HCT116 (cell line): ENCODE measurements at regions not wholly inside any gene's neighbourhood (a gene's known extent, or its start where the extent isn't known, plus 50 kb on each side); places are given as distances from the start of the nearest gene placed in this dataset.

Experiments
- ATAC-seq: fragments of 200-7000 bp; cut with Tn5 transposase; 2 replicates; pipeline ENCODE4 v1.9.1; 2020; ENCODE audit warnings: mild to moderate bottlenecking, moderate library complexity
- BruUV-seq: library from RNA; stranded (reverse); fragments of 400-500 nt; replicated peaks from 2 replicates; lab custom pipeline; 2021; lab: Mats Ljungman, UMichigan
- CTCF ChIA-PET: fragments of 300-600 bp; sonication (Branson Sonifier 250); formaldehyde crosslinking; loops from one replicate; lab custom pipeline; 2021; ENCODE audit warnings: antibody characterized with exemption; lab: Charles Lee
- POLR2A ChIA-PET: fragments of 300-600, 350-600 bp; sonication (Branson Sonifier 250); formaldehyde crosslinking; loops from one replicate; lab custom pipeline; 2021; ENCODE audit warnings: antibody characterized with exemption; lab: Charles Lee
- RAD21 ChIA-PET, 2 experiments: fragments of 300-600 bp; sonication (Branson Sonifier 250); formaldehyde crosslinking; loops; one replicate each; lab custom pipeline; 2023; ENCODE audit warnings: low total read pairs in 2 of 2; ENCODE audit not compliant: uncharacterized antibody in 2 of 2, unreplicated experiment in 2 of 2, low non-redundant PET in 1 of 2; lab: Charles Lee
- DNase-seq: peaks from one replicate; pipeline ENCODE4 v3.0.0-alpha.2; 2010; ENCODE audit warnings: low read depth, low spot score
- H2AFZ ChIP-seq: fragments of 200-600 bp; shearing (Covaris generic), sonication (generic); 2 replicates; pipeline ENCODE4 v1.6.1; 2017; ENCODE audit warnings: low read depth, mixed run types, mixed read lengths, antibody characterized with exemption, low read length; ENCODE audit not compliant: poor library complexity, severe bottlenecking
- H3K27ac ChIP-seq: 2 replicates; pipeline ENCODE4 v1.5.1; 2012; ENCODE audit warnings: low read depth, low read length
- H3K27me3 ChIP-seq: fragments of 200-600 bp; sonication (generic); 2 replicates; pipeline ENCODE4 v1.6.1; 2016; ENCODE audit warnings: mixed run types, low read length, mixed read lengths; ENCODE audit not compliant: insufficient read depth
- H3K36me3 ChIP-seq, 2 experiments: fragments of 200-500 bp in 1 of 2; fragments of 200-600 bp in 1 of 2; sonication (Bioruptor generic) in 1 of 2; sonication (generic) in 1 of 2; 2 replicates each; pipeline versions ENCODE4 v1.5.1 to v1.6.1; 2014 to 2016; ENCODE audit warnings: low read length in 2 of 2, inconsistent platforms in 1 of 2, mixed read lengths in 1 of 2, mixed run types in 1 of 2; ENCODE audit not compliant: insufficient read depth in 2 of 2, control insufficient read depth in 1 of 2
- H3K4me1 ChIP-seq, 2 experiments: fragments of 200-600 bp in 1 of 2; sonication (generic) in 1 of 2; 2 replicates each; pipeline versions ENCODE4 v1.5.1 to v1.6.1; 2012 to 2017; ENCODE audit warnings: low read length in 2 of 2, inconsistent platforms in 1 of 2, mild to moderate bottlenecking in 1 of 2, mixed read lengths in 1 of 2, mixed run types in 1 of 2, moderate library complexity in 1 of 2; ENCODE audit not compliant: insufficient read depth in 2 of 2, control insufficient read depth in 1 of 2
- H3K4me2 ChIP-seq: fragments of 200-600 bp; sonication (generic); 2 replicates; pipeline ENCODE4 v1.6.1; 2017; ENCODE audit warnings: mixed run types, low read length, mixed read lengths
- H3K4me3 ChIP-seq, 2 experiments: fragments of 200-600 bp in 1 of 2; sonication (generic) in 1 of 2; replicated peaks in 1 of 2; 2 replicates each; pipeline ENCODE4 v1.5.1; 2011 to 2016; ENCODE audit warnings: low read length in 2 of 2, control low read depth in 1 of 2, low read depth in 1 of 2, mild to moderate bottlenecking in 1 of 2, mixed read lengths in 1 of 2, mixed run types in 1 of 2
- H3K79me2 ChIP-seq: fragments of 200-600 bp; sonication (generic); 2 replicates; pipeline ENCODE4 v1.6.1; 2017; ENCODE audit warnings: mild to moderate bottlenecking, mixed run types, low read length, moderate library complexity, mixed read lengths; ENCODE audit not compliant: insufficient read depth
- H3K9ac ChIP-seq: fragments of 200-600 bp; sonication (generic); 2 replicates; pipeline ENCODE4 v1.6.1; 2016; ENCODE audit warnings: low read length, mixed read lengths
- H3K9me2 ChIP-seq: fragments of 200-600 bp; sonication (generic), shearing (Covaris generic); 2 replicates; pipeline ENCODE4 v1.6.1; 2017; ENCODE audit warnings: mixed run types, mild to moderate bottlenecking, moderate library complexity; ENCODE audit not compliant: insufficient read depth
- H3K9me3 ChIP-seq, 2 experiments: fragments of 200-500 bp in 1 of 2; fragments of 200-600 bp in 1 of 2; sonication (Bioruptor generic) in 1 of 2; sonication (generic) in 1 of 2; 2 replicates each; pipeline ENCODE4 v1.6.1; 2014 to 2017; ENCODE audit warnings: low read length in 2 of 2, mixed read lengths in 2 of 2, inconsistent platforms in 1 of 2, low read depth in 1 of 2, mild to moderate bottlenecking in 1 of 2, mixed run types in 1 of 2, moderate library complexity in 1 of 2; ENCODE audit not compliant: control insufficient read depth in 1 of 2, insufficient read depth in 1 of 2
- H4K20me1 ChIP-seq: fragments of 200-600 bp; sonication (generic), shearing (Covaris generic); 2 replicates; pipeline ENCODE4 v1.6.1; 2017; ENCODE audit warnings: mixed run types, mild to moderate bottlenecking, moderate library complexity; ENCODE audit not compliant: insufficient read depth
- ATF3 ChIP-seq: IDR thresholded peaks from 2 replicates; pipeline ENCODE4 v1.6.1; 2012
- CEBPB ChIP-seq: IDR thresholded peaks from 2 replicates; pipeline ENCODE4 v1.6.1; 2012; ENCODE audit warnings: low read depth
- EGR1 ChIP-seq: IDR thresholded peaks from 2 replicates; pipeline ENCODE4 v1.6.1; 2012; ENCODE audit warnings: low read depth
- ELF1 ChIP-seq: IDR thresholded peaks from 2 replicates; pipeline ENCODE4 v1.6.1; 2012; ENCODE audit warnings: low read depth, borderline replicate concordance
- EZH2phosphoT487 ChIP-seq: fragments of 200-600 bp; IDR thresholded peaks from 2 replicates; pipeline ENCODE4 v1.6.1; 2018; ENCODE audit warnings: antibody characterized with exemption, borderline replicate concordance
- JUND ChIP-seq: IDR thresholded peaks from 2 replicates; pipeline ENCODE4 v1.6.1; 2012
- MAX ChIP-seq: IDR thresholded peaks from 2 replicates; pipeline ENCODE4 v1.6.1; 2012
- YY1 ChIP-seq: IDR thresholded peaks from 2 replicates; pipeline ENCODE4 v1.6.1; 2011; ENCODE audit warnings: low read length, low read depth, moderate library complexity, mild to moderate bottlenecking; ENCODE audit not compliant: insufficient replicate concordance; ENCODE audit errors: extremely low read depth
- ZFX ChIP-seq: fragments of 450-650 bp; IDR thresholded peaks from 2 replicates; pipeline ENCODE4 v1.6.1; 2017
- intact Hi-C: fragments of 100-400 bp; cut with micrococcal nuclease; formaldehyde crosslinking; loops from 2 replicates; pipeline ENCODE4 v1.10.0; 2022
- TF ChIP-seq, protein P1 (sequence below): IDR thresholded peaks from 2 replicates; pipeline ENCODE4 v1.6.1; 2011; ENCODE audit warnings: mild to moderate bottlenecking, low read length, moderate library complexity; ENCODE audit not compliant: insufficient replicate concordance; ENCODE audit errors: extremely low read depth

GRCh38 chr11:23688411-23688810 is 808.4 kb upstream of the LUZP2 start:
- Histone ChIP-seq H3K36me3 (no peaks in the 10 kb centered on the region; a peak in 1 of 4 replicates), H3K79me2 (no peaks in the 10 kb centered on the region), H4K20me1 (no peaks in the 10 kb centered on the region), H2AFZ (no peak overlapping the region), H3K9ac (no peak overlapping the region), H3K9me3 (peaks cover 15 to 23% of the 10 kb centered on the region in 2 experiments; a peak in 2 of 4 replicates), H3K27ac (no peak overlapping the region), H3K9me2 (no peaks in the 10 kb centered on the region), H3K4me3 (no peak overlapping the region), H3K4me2 (no peak overlapping the region), H3K4me1 (no peaks in the 10 kb centered on the region), H3K27me3 (no peaks in the 10 kb centered on the region)
- no peak for TF ChIP-seq CEBPB
- no peak for TF ChIP-seq ELF1
- no peak for TF ChIP-seq MAX
- ATAC-seq, result no peak
- ChIA-PET POLR2A (no interaction called here), CTCF (no interaction called here), RAD21 (no interaction called here)
- no peak for DNase-seq
- no TSS peak for BruUV-seq
- intact Hi-C loops, result no loop called here

- ChIA-PET CTCF (no interaction called here), POLR2A (no interaction called here), RAD21 (no interaction called here)
- no peaks in the 10 kb centered on the region for H4K20me1 ChIP-seq
- ATAC-seq (no peak), DNase-seq (no peak)
- no peak overlapping the region for H3K27ac ChIP-seq
- no peaks in the 10 kb centered on the region for H3K27me3 ChIP-seq
- TF ChIP-seq JUND (no peak), EZH2phosphoT487 (no peak), EGR1 (no peak), MAX (no peak), ZFX (no peak), ATF3 (no peak), ELF1 (no peak), YY1 (no peak)
- TF ChIP-seq, protein P1, sequence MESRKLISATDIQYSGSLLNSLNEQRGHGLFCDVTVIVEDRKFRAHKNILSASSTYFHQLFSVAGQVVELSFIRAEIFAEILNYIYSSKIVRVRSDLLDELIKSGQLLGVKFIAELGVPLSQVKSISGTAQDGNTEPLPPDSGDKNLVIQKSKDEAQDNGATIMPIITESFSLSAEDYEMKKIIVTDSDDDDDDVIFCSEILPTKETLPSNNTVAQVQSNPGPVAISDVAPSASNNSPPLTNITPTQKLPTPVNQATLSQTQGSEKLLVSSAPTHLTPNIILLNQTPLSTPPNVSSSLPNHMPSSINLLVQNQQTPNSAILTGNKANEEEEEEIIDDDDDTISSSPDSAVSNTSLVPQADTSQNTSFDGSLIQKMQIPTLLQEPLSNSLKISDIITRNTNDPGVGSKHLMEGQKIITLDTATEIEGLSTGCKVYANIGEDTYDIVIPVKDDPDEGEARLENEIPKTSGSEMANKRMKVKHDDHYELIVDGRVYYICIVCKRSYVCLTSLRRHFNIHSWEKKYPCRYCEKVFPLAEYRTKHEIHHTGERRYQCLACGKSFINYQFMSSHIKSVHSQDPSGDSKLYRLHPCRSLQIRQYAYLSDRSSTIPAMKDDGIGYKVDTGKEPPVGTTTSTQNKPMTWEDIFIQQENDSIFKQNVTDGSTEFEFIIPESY, result no peak
- no peaks in the 10 kb centered on the region for H3K4me1 ChIP-seq
- BruUV-seq, result no TSS peak
- no peaks in the 10 kb centered on the region for H3K79me2 ChIP-seq
- H3K36me3 ChIP-seq, result no peaks in the 10 kb centered on the region; a peak in 1 of 4 replicates
- H3K4me3 ChIP-seq, result no peak overlapping the region
- no peaks in the 10 kb centered on the region for H3K9me2 ChIP-seq
- intact Hi-C loops, result no loop called here
- no peak overlapping the region for H2AFZ ChIP-seq
- peaks cover 15 to 23% of the 10 kb centered on the region in 2 experiments; a peak in 2 of 4 replicates for H3K9me3 ChIP-seq
- H3K4me2 ChIP-seq, result no peak overlapping the region
- H3K9ac ChIP-seq, result no peak overlapping the region
These were observed 808.0 kb upstream of the LUZP2 start for GRCh38 chr11:23688835-23689234.
